Tibial nerve (tissue), 4 donors: ENCODE measurements at regions not wholly inside any gene's neighbourhood (a gene's known extent, or its start where the extent isn't known, plus 50 kb on each side); places are given as distances from the start of the nearest gene placed in this dataset.
"Not testable (repeated sequence)": the region's sequence is repeated elsewhere in the genome, so short reads cannot be mapped to it uniquely, and the experiment has no call there.

ENCODE experiments used
- EP300 ChIP-seq, 2 donors: sonication (generic); formaldehyde crosslinking; IDR thresholded peaks; one replicate each; pipeline ENCODE4 v1.6.1; 2017; ENCODE audit warnings: antibody characterized with exemption in 2 of 2, mild to moderate bottlenecking in 1 of 2
- POLR2A ChIP-seq, 2 donors: fragments of 450-650 bp; IDR thresholded peaks; one replicate each; pipeline ENCODE4 v1.6.1; 2017; ENCODE audit warnings: antibody characterized with exemption in 2 of 2, mild to moderate bottlenecking in 2 of 2, moderate library complexity in 2 of 2
- TF ChIP-seq, protein P1 (sequence below), 5 experiments: fragments of 200-600 bp in 3 of 5; fragments of 450-650 bp in 2 of 5; sonication (generic) in 3 of 5; IDR thresholded peaks; one replicate each; pipeline ENCODE4 v1.5.1; 2016 to 2019; ENCODE audit warnings: antibody characterized with exemption in 5 of 5, mild to moderate bottlenecking in 3 of 5, moderate library complexity in 2 of 5

DNA sequence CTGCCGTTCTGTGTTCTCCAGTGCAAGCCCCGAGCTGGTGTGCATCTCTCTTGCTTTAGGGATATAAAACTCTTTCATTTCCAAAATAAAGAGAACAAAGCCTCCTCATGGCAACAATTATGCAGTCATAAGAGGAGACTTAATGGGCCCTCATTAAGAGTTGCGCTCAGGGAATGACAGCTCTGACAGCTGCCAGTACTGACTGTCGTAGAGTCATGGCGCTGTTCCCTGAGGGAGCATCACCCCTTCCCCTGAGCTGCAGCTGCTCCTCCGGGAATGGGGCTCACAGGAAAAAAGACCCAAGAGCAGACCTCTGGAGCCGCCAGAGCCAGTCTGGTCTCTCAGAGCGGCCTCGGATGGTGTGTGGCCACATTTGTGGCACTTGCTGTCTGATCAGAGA, 160.3 kb downstream of the TRIM43 start:
- TF ChIP-seq, protein P1, sequence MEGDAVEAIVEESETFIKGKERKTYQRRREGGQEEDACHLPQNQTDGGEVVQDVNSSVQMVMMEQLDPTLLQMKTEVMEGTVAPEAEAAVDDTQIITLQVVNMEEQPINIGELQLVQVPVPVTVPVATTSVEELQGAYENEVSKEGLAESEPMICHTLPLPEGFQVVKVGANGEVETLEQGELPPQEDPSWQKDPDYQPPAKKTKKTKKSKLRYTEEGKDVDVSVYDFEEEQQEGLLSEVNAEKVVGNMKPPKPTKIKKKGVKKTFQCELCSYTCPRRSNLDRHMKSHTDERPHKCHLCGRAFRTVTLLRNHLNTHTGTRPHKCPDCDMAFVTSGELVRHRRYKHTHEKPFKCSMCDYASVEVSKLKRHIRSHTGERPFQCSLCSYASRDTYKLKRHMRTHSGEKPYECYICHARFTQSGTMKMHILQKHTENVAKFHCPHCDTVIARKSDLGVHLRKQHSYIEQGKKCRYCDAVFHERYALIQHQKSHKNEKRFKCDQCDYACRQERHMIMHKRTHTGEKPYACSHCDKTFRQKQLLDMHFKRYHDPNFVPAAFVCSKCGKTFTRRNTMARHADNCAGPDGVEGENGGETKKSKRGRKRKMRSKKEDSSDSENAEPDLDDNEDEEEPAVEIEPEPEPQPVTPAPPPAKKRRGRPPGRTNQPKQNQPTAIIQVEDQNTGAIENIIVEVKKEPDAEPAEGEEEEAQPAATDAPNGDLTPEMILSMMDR (IDR thresholded peaks at IDR 0.05): not testable (repeated sequence)
- TF ChIP-seq POLR2A, EP300 (IDR thresholded peaks at IDR 0.05): not testable (repeated sequence)
